ENCODE measurements at regions not wholly inside any gene's neighbourhood (a gene's known extent, or its start where the extent isn't known, plus 50 kb on each side); places are given as distances from the start of the nearest gene placed in this dataset.

DNA sequence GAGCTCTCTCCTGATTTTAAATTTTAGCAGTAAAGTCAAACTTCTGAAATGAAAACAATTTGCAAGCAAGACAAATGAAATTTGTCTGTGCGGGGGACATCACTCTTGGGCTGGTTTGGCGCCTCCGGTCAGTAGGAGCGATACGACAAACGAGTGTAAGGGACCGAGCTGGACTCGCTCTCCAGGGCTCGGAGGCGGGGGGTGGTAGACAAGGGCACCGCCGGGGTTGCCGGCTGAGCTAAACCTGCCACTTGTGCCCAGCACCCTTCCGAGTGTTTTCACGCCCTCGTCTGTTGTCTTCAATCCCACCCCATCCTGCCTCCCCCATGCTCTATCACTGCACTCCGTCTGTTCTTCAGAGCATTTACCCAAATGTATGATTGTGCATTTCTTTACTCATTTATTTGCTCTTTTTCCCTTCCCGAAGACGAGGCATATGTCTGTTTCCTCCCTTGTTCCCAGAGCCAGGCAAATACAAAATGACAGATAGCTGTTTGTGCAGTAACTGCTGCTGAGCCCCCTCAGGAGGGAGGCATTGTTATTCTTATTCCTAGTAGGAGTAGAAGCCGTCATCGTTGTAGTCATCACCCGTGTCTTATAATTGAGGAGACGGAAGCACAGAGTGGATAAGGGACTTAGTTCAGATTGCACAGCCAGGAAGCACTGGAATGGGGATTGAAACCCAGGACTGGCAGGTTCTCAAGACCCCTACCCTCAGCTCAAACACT is 62.8 kb upstream of the APCDD1L start:
- TF ChIP-seq MAFK (conservative IDR thresholded peaks at IDR 0.05 in 1 of 2, IDR thresholded peaks at IDR 0.05 in 1 of 2; ENCODE audit: low read length in 2 of 2) (no peak), GABPA (IDR thresholded peaks at IDR 0.05; ENCODE audit: low read depth, low read length) (no peak), GABPA (CRISPR knock-in tag; IDR thresholded peaks at IDR 0.05; ENCODE audit: low read depth) (no peak), JDP2 (CRISPR knock-in tag; IDR thresholded peaks at IDR 0.05; ENCODE audit: borderline replicate concordance) (no peak), RNF2 (conservative IDR thresholded peaks at IDR 0.05; ENCODE audit: low read depth) (no peak), KDM2A (CRISPR knock-in tag; IDR thresholded peaks at IDR 0.05; ENCODE audit: borderline replicate concordance, low read depth) (no peak), EP300 (IDR thresholded peaks at IDR 0.05; ENCODE audit: low read depth in 2 of 2, low read length in 2 of 2) (no peak), EP300 (CRISPR knock-in tag; IDR thresholded peaks at IDR 0.05; ENCODE audit: borderline replicate concordance) (no peak), ELF4 (CRISPR knock-in tag; IDR thresholded peaks at IDR 0.05; ENCODE audit: borderline replicate concordance) (no peak), TSC22D2 (CRISPR knock-in tag; IDR thresholded peaks at IDR 0.05; ENCODE audit: borderline replicate concordance) (no peak), NFE2 (CRISPR knock-in tag; IDR thresholded peaks at IDR 0.05) (no peak)
- TF ChIP-seq, protein P1, sequence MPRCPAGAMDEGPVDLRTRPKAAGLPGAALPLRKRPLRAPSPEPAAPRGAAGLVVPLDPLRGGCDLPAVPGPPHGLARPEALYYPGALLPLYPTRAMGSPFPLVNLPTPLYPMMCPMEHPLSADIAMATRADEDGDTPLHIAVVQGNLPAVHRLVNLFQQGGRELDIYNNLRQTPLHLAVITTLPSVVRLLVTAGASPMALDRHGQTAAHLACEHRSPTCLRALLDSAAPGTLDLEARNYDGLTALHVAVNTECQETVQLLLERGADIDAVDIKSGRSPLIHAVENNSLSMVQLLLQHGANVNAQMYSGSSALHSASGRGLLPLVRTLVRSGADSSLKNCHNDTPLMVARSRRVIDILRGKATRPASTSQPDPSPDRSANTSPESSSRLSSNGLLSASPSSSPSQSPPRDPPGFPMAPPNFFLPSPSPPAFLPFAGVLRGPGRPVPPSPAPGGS (CRISPR knock-in tag; IDR thresholded peaks at IDR 0.05) = no peak
- TF ChIP-seq, protein P2, sequence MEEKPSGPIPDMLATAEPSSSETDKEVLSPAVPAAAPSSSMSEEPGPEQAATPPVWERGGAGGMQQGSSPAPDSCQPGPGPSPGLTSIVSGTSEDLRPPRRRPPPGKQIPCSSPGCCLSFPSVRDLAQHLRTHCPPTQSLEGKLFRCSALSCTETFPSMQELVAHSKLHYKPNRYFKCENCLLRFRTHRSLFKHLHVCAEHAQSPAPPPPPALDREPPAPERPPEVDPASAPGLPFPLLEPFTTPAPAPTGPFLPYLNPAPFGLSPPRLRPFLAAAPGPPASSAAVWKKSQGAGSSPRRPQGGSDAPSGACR (CRISPR knock-in tag; IDR thresholded peaks at IDR 0.05) = no peak
- TF ChIP-seq, protein P3, sequence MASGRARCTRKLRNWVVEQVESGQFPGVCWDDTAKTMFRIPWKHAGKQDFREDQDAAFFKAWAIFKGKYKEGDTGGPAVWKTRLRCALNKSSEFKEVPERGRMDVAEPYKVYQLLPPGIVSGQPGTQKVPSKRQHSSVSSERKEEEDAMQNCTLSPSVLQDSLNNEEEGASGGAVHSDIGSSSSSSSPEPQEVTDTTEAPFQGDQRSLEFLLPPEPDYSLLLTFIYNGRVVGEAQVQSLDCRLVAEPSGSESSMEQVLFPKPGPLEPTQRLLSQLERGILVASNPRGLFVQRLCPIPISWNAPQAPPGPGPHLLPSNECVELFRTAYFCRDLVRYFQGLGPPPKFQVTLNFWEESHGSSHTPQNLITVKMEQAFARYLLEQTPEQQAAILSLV (CRISPR knock-in tag; IDR thresholded peaks at IDR 0.05; ENCODE audit: borderline replicate concordance) = no peak
- TF ChIP-seq, protein P4, sequence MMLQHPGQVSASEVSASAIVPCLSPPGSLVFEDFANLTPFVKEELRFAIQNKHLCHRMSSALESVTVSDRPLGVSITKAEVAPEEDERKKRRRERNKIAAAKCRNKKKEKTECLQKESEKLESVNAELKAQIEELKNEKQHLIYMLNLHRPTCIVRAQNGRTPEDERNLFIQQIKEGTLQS (CRISPR knock-in tag; IDR thresholded peaks at IDR 0.05) = no peak
- TF ChIP-seq, protein P5, sequence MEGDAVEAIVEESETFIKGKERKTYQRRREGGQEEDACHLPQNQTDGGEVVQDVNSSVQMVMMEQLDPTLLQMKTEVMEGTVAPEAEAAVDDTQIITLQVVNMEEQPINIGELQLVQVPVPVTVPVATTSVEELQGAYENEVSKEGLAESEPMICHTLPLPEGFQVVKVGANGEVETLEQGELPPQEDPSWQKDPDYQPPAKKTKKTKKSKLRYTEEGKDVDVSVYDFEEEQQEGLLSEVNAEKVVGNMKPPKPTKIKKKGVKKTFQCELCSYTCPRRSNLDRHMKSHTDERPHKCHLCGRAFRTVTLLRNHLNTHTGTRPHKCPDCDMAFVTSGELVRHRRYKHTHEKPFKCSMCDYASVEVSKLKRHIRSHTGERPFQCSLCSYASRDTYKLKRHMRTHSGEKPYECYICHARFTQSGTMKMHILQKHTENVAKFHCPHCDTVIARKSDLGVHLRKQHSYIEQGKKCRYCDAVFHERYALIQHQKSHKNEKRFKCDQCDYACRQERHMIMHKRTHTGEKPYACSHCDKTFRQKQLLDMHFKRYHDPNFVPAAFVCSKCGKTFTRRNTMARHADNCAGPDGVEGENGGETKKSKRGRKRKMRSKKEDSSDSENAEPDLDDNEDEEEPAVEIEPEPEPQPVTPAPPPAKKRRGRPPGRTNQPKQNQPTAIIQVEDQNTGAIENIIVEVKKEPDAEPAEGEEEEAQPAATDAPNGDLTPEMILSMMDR (CRISPR knock-in tag; IDR thresholded peaks at IDR 0.05) = no peak
